ENCODE measurements at regions not wholly inside any gene's neighbourhood (a gene's known extent, or its start where the extent isn't known, plus 50 kb on each side); places are given as distances from the start of the nearest gene placed in this dataset.

DNA sequence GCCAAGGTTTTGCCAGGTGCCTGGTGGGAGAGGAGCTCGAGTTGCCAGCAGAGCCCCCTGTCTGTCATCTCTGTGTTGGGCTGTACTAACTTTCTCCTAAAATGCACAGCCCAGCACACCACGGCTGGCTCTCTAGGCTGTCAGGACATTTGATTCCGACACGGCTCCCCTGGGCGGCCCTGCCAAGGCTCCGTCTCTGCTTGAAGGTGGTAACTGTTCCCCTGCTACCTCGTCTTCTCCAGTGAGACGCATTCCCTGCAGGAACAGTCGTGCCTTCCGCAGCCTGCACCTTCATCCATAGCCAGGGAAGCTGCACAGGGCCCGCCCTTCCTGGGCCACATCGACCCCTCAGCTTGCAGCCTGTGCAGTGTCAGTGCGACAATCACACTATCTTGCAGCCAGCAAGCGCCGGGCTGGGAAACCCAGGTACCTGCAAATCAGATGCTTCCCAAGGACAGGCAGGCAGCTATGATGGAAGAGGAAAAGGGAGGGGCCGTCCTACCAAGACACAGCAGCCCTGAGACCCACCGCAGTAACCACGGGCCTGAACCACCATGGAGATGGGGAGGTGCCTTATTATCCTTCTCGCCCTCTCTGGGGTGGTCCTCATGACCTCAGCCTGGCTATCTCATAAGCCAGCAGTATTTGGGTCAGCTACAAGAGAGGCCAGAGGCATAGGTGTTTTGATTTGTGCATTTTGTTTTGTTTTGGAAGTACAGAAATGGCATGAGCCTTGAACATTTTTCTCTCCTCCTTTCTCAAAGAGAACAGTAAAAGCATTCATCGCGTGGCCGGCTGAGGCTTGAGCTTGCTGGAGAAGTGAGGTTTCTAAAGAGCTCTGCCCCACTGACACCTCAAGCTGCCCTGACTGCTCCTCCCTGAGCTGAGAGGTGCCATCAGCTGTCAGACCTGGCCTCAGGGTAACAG lies 361.7 kb upstream of the TNRC6C start:
- Histone ChIP-seq H3K36me3 (ENCODE audit: insufficient read depth) (no peaks in the 10 kb centered on the region), H3K4me3 (IDR thresholded peaks at IDR 0.05; ENCODE audit: insufficient read depth, low read depth, low read length) (no peak overlapping the region), H3K27ac (no peak overlapping the region), H3K79me2 (ENCODE audit: insufficient read depth, low read depth) (no peaks in the 10 kb centered on the region), H3K4me2 (no peak overlapping the region), H3K4me1 (ENCODE audit: low read depth, poor library complexity, severe bottlenecking) (peaks cover 3% of the 10 kb centered on the region), H3K27me3 (ENCODE audit: insufficient read depth, low read depth) (no peaks in the 10 kb centered on the region), H3K9ac (no peak overlapping the region), H2AFZ (ENCODE audit: low read depth) (no peak overlapping the region), H4K20me1 (ENCODE audit: insufficient read depth) (no peaks in the 10 kb centered on the region)
- no peak for TF ChIP-seq CTCF (conservative IDR thresholded peaks at IDR 0.05; ENCODE audit: low read depth, low read length)

- H3K4me1 ChIP-seq (ENCODE audit: low read depth, poor library complexity, severe bottlenecking) = peaks cover 3% of the 10 kb centered on the region
- H3K4me3 ChIP-seq (IDR thresholded peaks at IDR 0.05; ENCODE audit: insufficient read depth, low read depth, low read length) = no peak overlapping the region
- H3K9ac ChIP-seq = no peak overlapping the region
- TF ChIP-seq CTCF (conservative IDR thresholded peaks at IDR 0.05; ENCODE audit: low read depth, low read length) = no peak
- H3K27ac ChIP-seq = no peak overlapping the region
- H3K36me3 ChIP-seq (ENCODE audit: insufficient read depth) = no peaks in the 10 kb centered on the region
- no peak overlapping the region for H3K4me2 ChIP-seq
- H3K27me3 ChIP-seq (ENCODE audit: insufficient read depth, low read depth) = no peaks in the 10 kb centered on the region
- no peak overlapping the region for H2AFZ ChIP-seq (ENCODE audit: low read depth)
- no peaks in the 10 kb centered on the region for H3K79me2 ChIP-seq (ENCODE audit: insufficient read depth, low read depth)
- H4K20me1 ChIP-seq (ENCODE audit: insufficient read depth) = no peaks in the 10 kb centered on the region
Observed at GRCh38 chr17:77597418-77598240, 360.9 kb upstream of the TNRC6C start.

- H3K4me3 ChIP-seq (IDR thresholded peaks at IDR 0.05; ENCODE audit: insufficient read depth, low read depth, low read length) = no peak overlapping the region
- no peaks in the 10 kb centered on the region for H3K27me3 ChIP-seq (ENCODE audit: insufficient read depth, low read depth)
- no peak for TF ChIP-seq CTCF (conservative IDR thresholded peaks at IDR 0.05; ENCODE audit: low read depth, low read length)
- no peak overlapping the region for H3K9ac ChIP-seq
- no peaks in the 10 kb centered on the region for H3K36me3 ChIP-seq (ENCODE audit: insufficient read depth)
- H3K79me2 ChIP-seq (ENCODE audit: insufficient read depth, low read depth) = no peaks in the 10 kb centered on the region
- no peak overlapping the region for H2AFZ ChIP-seq (ENCODE audit: low read depth)
- H3K4me1 ChIP-seq (ENCODE audit: low read depth, poor library complexity, severe bottlenecking) = peaks cover 3% of the 10 kb centered on the region
- no peaks in the 10 kb centered on the region for H4K20me1 ChIP-seq (ENCODE audit: insufficient read depth)
- no peak overlapping the region for H3K27ac ChIP-seq
- H3K4me2 ChIP-seq = no peak overlapping the region
Observed at GRCh38 chr17:77598241-77598620, 360.3 kb upstream of the TNRC6C start.

GRCh38 chr17:77599699-77600098 lies 358.8 kb upstream of the TNRC6C start:
- Histone ChIP-seq H3K4me2 (no peak overlapping the region), H3K4me3 (IDR thresholded peaks at IDR 0.05; ENCODE audit: insufficient read depth, low read depth, low read length) (no peak overlapping the region), H3K27ac (no peak overlapping the region), H4K20me1 (ENCODE audit: insufficient read depth) (no peaks in the 10 kb centered on the region), H3K9ac (no peak overlapping the region), H3K27me3 (ENCODE audit: insufficient read depth, low read depth) (no peaks in the 10 kb centered on the region), H3K4me1 (ENCODE audit: low read depth, poor library complexity, severe bottlenecking) (peaks cover 3% of the 10 kb centered on the region), H3K36me3 (ENCODE audit: insufficient read depth) (no peaks in the 10 kb centered on the region), H3K79me2 (ENCODE audit: insufficient read depth, low read depth) (no peaks in the 10 kb centered on the region), H2AFZ (ENCODE audit: low read depth) (no peak overlapping the region)
- no peak for TF ChIP-seq CTCF (conservative IDR thresholded peaks at IDR 0.05; ENCODE audit: low read depth, low read length)
